Caco-2 (cell line): ENCODE measurements at regions not wholly inside any gene's neighbourhood (a gene's known extent, or its start where the extent isn't known, plus 50 kb on each side); places are given as distances from the start of the nearest gene placed in this dataset.
A peak's percentile ranks its signal among the peaks of the same experiment; 100 is the strongest.
"Not testable (repeated sequence)": the region's sequence is repeated elsewhere in the genome, so short reads cannot be mapped to it uniquely, and the experiment has no call there.

ENCODE experiments used
- BruUV-seq: library from RNA; stranded (reverse); fragments of 400-500 nt; replicated peaks from 2 replicates; lab custom pipeline; 2021; lab: Mats Ljungman, UMichigan
- CTCF ChIA-PET: fragments of 300-600 bp; sonication (Branson Sonifier 250); formaldehyde crosslinking; loops from one replicate; lab custom pipeline; 2022; ENCODE audit warnings: antibody characterized with exemption; lab: Charles Lee
- POLR2A ChIA-PET: fragments of 300-600 bp; sonication (Branson Sonifier 250); formaldehyde crosslinking; loops from one replicate; lab custom pipeline; 2022; ENCODE audit warnings: antibody characterized with exemption; lab: Charles Lee
- DNase-seq, 2 experiments: peaks; one replicate each; pipeline versions ENCODE4 v3.0.0 to v3.0.0-alpha.2; 2020 to 2022
- H3K27me3 ChIP-seq: replicated peaks from 2 replicates; pipeline ENCODE4 v1.6.0; 2011; ENCODE audit warnings: low read length; ENCODE audit not compliant: control insufficient read depth, insufficient read depth
- H3K36me3 ChIP-seq: 2 replicates; pipeline ENCODE4 v1.5.1; 2011; ENCODE audit warnings: low read length; ENCODE audit not compliant: control insufficient read depth, insufficient read depth
- H3K4me1 ChIP-seq: fragments of 250-450 bp; sonication (Bioruptor Pico); 2 replicates; pipeline ENCODE4 v1.5.1; 2020; ENCODE audit warnings: mild to moderate bottlenecking
- H3K4me3 ChIP-seq: 2 replicates; pipeline ENCODE4 v1.5.1; 2011; ENCODE audit warnings: low read depth, mild to moderate bottlenecking, control low read depth, low read length
- H3K9me3 ChIP-seq: fragments of 250-450 bp; sonication (Bioruptor Pico); 2 replicates; pipeline ENCODE4 v1.5.1; 2020; ENCODE audit warnings: mild to moderate bottlenecking, moderate library complexity
- H3K27ac Mint-ChIP-seq: one replicate; pipeline ENCODE4 v1.8.0; 2022; ENCODE audit warnings: mixed read lengths; ENCODE audit not compliant: unreplicated experiment
- H3K27me3 Mint-ChIP-seq: one replicate; pipeline ENCODE4 v1.8.0; 2022; ENCODE audit warnings: mixed read lengths; ENCODE audit not compliant: insufficient read depth, unreplicated experiment
- H3K36me3 Mint-ChIP-seq: one replicate; pipeline ENCODE4 v1.8.0; 2022; ENCODE audit warnings: mild to moderate bottlenecking, mixed read lengths; ENCODE audit not compliant: insufficient read depth, unreplicated experiment
- H3K4me1 Mint-ChIP-seq: one replicate; pipeline ENCODE4 v1.8.0; 2022; ENCODE audit warnings: low read depth, mixed read lengths; ENCODE audit not compliant: unreplicated experiment
- H3K4me3 Mint-ChIP-seq: one replicate; pipeline ENCODE4 v1.8.0; 2022; ENCODE audit warnings: mild to moderate bottlenecking, moderate library complexity, mixed read lengths; ENCODE audit not compliant: unreplicated experiment
- H3K9me3 Mint-ChIP-seq: one replicate; pipeline ENCODE4 v1.8.0; 2022; ENCODE audit warnings: mixed read lengths; ENCODE audit not compliant: unreplicated experiment
- intact Hi-C: fragments of 100-400 bp; cut with micrococcal nuclease; formaldehyde crosslinking; loops from one replicate; pipeline ENCODE4 v1.10.0; 2022; ENCODE audit not compliant: unreplicated experiment
- TF ChIP-seq, protein P1 (sequence below), 2 experiments: fragments of 200-600 bp in 1 of 2; IDR thresholded peaks; 1 replicate in 1 of 2; 2 replicates in 1 of 2; pipeline versions ENCODE4 v1.5.1 to v1.8.0; 2011 to 2022; ENCODE audit warnings: antibody characterized with exemption in 1 of 2, control low read depth in 1 of 2, inconsistent platforms in 1 of 2, low read depth in 1 of 2, low read length in 1 of 2, mild to moderate bottlenecking in 1 of 2, moderate library complexity in 1 of 2; ENCODE audit not compliant: insufficient read depth in 1 of 2, severe bottlenecking in 1 of 2, unreplicated experiment in 1 of 2

GRCh38 chr3:174362556-174362955 is 496.6 kb upstream of the NAALADL2 start:
- H3K4me3 ChIP-seq: no peak overlapping the region
- H3K27me3 ChIP-seq: no peaks in the 10 kb centered on the region
- no peaks in the 10 kb centered on the region for H3K9me3 ChIP-seq
- TF ChIP-seq, protein P1, sequence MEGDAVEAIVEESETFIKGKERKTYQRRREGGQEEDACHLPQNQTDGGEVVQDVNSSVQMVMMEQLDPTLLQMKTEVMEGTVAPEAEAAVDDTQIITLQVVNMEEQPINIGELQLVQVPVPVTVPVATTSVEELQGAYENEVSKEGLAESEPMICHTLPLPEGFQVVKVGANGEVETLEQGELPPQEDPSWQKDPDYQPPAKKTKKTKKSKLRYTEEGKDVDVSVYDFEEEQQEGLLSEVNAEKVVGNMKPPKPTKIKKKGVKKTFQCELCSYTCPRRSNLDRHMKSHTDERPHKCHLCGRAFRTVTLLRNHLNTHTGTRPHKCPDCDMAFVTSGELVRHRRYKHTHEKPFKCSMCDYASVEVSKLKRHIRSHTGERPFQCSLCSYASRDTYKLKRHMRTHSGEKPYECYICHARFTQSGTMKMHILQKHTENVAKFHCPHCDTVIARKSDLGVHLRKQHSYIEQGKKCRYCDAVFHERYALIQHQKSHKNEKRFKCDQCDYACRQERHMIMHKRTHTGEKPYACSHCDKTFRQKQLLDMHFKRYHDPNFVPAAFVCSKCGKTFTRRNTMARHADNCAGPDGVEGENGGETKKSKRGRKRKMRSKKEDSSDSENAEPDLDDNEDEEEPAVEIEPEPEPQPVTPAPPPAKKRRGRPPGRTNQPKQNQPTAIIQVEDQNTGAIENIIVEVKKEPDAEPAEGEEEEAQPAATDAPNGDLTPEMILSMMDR (IDR thresholded peaks at IDR 0.05; ENCODE audit: insufficient read depth in 1 of 2, low read depth in 1 of 2, low read length in 1 of 2, severe bottlenecking in 1 of 2, unreplicated experiment in 1 of 2): no peak
- POLR2A ChIA-PET: no interaction called here
- CTCF ChIA-PET: no interaction called here
- Mint-ChIP-seq H3K27ac (no peak overlapping the region), H3K36me3 (no peaks in the 10 kb centered on the region), H3K4me3 (no peak overlapping the region), H3K27me3 (no peaks in the 10 kb centered on the region), H3K4me1 (peaks cover 20% of the 10 kb centered on the region), H3K9me3 (no peaks in the 10 kb centered on the region)
- H3K36me3 ChIP-seq: no peaks in the 10 kb centered on the region
- DNase-seq: no peak
- no peaks in the 10 kb centered on the region; the same call in 1 of the 2 replicates for H3K4me1 ChIP-seq
- intact Hi-C loops: no loop called here
- BruUV-seq: no TSS peak

DNA sequence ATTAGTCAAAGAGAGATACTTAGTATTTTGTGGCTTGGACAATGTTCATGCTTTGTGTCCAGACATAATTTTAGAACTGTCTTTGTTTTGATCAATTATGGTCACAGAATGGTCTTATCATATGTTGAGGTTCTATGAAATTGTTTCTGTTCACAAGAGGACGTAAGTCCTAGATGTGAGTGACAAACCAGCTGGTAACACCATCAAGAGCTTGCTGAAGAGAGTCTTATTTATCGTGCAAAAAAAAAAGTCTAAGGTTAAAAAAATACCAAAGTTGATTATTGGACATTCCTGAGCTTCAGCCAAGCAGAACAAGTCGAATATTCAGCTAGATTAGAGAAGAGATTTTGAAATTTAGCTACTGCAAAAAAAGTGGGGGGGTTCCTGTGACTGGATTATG is 495.9 kb upstream of the NAALADL2 start:
- no peaks in the 10 kb centered on the region for H3K27me3 ChIP-seq
- no peak for DNase-seq
- ChIA-PET POLR2A (no interaction called here), CTCF (no interaction called here)
- intact Hi-C loops: no loop called here
- H3K4me3 ChIP-seq: no peak overlapping the region
- Mint-ChIP-seq H3K4me1 (peaks cover 20% of the 10 kb centered on the region), H3K36me3 (no peaks in the 10 kb centered on the region), H3K27me3 (no peaks in the 10 kb centered on the region), H3K27ac (no peak overlapping the region), H3K9me3 (no peaks in the 10 kb centered on the region), H3K4me3 (no peak overlapping the region)
- no peaks in the 10 kb centered on the region; the same call in 1 of the 2 replicates for H3K4me1 ChIP-seq
- no peaks in the 10 kb centered on the region for H3K9me3 ChIP-seq
- TF ChIP-seq, protein P1 (IDR thresholded peaks at IDR 0.05; ENCODE audit: insufficient read depth in 1 of 2, low read depth in 1 of 2, low read length in 1 of 2, severe bottlenecking in 1 of 2, unreplicated experiment in 1 of 2): no peak
- H3K36me3 ChIP-seq: no peaks in the 10 kb centered on the region
- BruUV-seq: no TSS peak

DNA sequence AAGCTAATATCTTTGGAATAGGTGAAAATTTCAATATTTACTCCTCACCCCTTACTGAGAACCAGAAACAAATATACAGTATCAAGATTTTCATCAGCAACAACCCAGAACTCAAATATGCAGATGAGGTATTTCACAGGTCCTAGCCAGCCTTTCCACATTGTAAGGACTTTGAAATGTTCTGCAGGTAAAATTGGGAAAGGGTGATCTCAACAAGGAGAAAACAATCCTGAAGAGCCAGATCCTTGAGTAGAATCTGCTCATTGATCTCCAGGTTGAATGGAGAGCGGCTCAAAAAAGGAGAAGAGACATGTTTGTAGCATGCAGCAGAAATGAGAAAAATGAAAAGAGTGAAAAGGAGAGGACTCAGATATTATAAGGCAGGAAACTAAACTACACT is 493.3 kb upstream of the NAALADL2 start:
- Mint-ChIP-seq H3K27me3 (no peaks in the 10 kb centered on the region), H3K9me3 (no peaks in the 10 kb centered on the region), H3K36me3 (no peaks in the 10 kb centered on the region), H3K4me1 (peaks cover 20% of the 10 kb centered on the region), H3K4me3 (no peak overlapping the region), H3K27ac (peak overlapping the region; percentile 27)
- H3K36me3 ChIP-seq: no peaks in the 10 kb centered on the region
- ChIA-PET CTCF (no interaction called here), POLR2A (no interaction called here)
- no peak overlapping the region for H3K4me3 ChIP-seq
- no peaks in the 10 kb centered on the region; the same call in 1 of the 2 replicates for H3K4me1 ChIP-seq
- H3K27me3 ChIP-seq: no peaks in the 10 kb centered on the region
- no TSS peak for BruUV-seq
- DNase-seq: no peak
- TF ChIP-seq, protein P1 (IDR thresholded peaks at IDR 0.05; ENCODE audit: insufficient read depth in 1 of 2, low read depth in 1 of 2, low read length in 1 of 2, severe bottlenecking in 1 of 2, unreplicated experiment in 1 of 2): no peak
- peaks cover 4% of the 10 kb centered on the region; the same call in 1 of the 2 replicates for H3K9me3 ChIP-seq
- intact Hi-C loops: no loop called here

GRCh38 chr3:174366904-174367303 is 492.2 kb upstream of the NAALADL2 start:
- POLR2A ChIA-PET, intact Hi-C loops, H3K4me3 Mint-ChIP-seq, H3K36me3 Mint-ChIP-seq, H3K4me3 ChIP-seq, DNase-seq, H3K9me3 ChIP-seq, H3K9me3 Mint-ChIP-seq, BruUV-seq, H3K27me3 ChIP-seq, H3K27me3 Mint-ChIP-seq, H3K4me1 ChIP-seq, CTCF ChIA-PET, H3K27ac Mint-ChIP-seq, H3K36me3 ChIP-seq: not testable (repeated sequence)
- peaks cover 20% of the 10 kb centered on the region for H3K4me1 Mint-ChIP-seq
